GM21390 (cell line): ENCODE measurements at regions not wholly inside any gene's neighbourhood (a gene's known extent, or its start where the extent isn't known, plus 50 kb on each side); places are given as distances from the start of the nearest gene placed in this dataset.
"Not testable (repeated sequence)": the region's sequence is repeated elsewhere in the genome, so short reads cannot be mapped to it uniquely, and the experiment has no call there.

ENCODE experiments used
- ATAC-seq: cut with Tn5 transposase; IDR thresholded peaks from one replicate; pipeline ENCODE4 v1.9.1; 2021; ENCODE audit not compliant: unreplicated experiment

DNA sequence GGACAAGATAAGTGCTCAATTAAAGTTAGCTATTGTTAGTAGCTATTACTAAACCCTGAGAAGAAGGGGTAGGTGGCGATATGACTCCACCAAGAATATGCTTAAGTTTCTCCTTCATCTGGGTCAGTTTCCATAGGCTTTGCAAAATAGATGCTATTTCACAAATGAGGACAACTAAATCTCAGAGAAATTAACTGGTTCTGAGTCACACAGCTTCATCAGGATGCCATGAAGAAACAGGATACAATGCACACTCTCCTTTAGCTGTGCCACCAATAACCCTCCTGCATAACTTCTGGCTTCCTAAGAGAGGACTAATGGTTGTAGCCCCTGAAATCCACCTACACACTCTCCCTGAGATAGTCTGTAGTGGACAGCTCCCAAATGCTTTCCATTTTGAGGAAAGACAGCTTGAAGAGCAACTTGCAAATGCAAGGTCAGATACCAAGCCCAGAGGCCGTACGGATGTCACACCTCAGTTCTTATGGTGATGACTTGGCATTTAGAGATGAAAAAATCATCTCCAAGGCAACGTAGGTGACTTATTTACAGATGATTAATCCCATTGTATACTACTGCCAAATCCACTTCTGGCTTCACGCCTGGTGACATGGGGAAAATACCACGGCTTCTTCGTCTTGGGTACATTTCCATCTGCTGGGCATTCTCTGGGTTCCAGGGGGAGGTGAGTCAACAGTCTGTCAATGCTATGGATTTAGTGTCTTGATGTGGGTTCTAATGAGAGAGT lies 251.4 kb upstream of the IL12B start:
- ATAC-seq: no peak

DNA sequence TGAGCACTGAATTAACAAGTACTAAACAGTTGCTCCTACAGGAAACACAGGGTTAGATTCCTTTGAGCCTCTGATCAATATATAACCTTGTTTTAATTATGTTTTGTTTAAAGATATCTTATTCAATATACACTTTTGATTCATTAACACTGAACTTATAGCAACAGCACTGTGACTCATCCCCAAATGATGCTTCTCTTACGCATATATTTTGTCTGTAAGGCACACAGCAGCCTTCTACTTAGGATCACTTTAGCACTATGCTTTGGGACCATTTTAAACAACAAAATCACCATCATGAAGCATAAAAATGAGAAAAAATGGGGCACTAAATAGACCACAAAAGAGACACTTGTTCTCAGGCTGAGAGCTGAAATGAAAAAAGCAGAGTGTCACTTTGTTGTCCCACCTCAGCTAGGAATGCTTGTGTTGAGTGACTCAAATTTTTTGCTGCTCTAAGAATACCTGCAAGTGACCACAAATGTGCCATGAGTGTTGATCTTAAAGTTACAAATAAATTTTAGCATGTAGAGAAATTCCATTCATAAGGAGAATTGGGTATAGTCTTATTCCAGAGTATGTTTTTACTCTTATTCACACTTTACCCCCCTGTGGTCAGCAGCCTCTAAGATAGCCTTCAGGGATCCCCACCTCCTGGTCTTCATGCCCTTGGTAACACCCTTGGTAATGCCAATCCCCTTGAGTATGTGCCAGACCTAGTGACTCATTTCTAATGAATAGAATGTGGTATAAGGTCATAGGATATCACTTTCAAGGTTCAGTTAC lies 252.7 kb upstream of the IL12B start:
- no peak for ATAC-seq

DNA sequence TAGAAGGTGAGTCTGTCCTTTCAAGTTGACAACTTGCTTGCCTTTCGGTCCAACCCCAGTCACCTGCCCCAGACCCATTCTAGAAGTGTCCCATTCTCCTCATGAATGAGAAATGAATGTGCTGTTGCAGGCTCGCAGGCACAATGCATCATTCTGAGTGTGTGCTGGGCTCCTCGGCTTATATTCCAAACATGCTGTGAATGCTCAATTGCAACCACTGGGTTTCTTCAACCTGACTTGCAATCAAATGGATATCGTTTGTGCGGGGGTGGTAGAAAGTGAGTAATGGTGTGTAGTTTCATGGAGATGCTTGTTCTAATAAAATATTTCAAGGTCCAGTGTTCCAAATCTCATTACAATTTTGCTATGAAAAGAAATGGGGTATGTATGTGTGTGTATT lies 256.6 kb upstream of the IL12B start:
- no peak for ATAC-seq

DNA sequence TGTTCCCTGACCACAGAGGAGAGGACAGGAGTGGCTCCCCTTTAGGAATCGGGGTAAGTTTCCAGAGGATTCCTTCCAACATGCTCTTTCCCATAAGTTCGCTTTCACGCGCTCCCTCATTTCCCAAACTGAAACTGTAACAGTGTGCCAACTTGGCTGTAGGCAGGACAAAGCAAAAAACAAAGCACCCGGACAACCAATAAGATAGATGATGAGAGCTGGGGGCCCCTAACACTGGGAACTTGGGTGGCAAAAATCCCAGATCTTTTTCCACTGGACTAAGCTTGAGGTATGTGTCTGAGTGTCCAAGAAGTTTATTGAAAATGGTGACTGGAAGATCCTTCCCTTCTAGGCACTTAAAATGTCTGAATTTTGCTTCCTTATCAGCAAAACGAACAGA lies 258.7 kb upstream of the IL12B start:
- ATAC-seq: no peak

DNA sequence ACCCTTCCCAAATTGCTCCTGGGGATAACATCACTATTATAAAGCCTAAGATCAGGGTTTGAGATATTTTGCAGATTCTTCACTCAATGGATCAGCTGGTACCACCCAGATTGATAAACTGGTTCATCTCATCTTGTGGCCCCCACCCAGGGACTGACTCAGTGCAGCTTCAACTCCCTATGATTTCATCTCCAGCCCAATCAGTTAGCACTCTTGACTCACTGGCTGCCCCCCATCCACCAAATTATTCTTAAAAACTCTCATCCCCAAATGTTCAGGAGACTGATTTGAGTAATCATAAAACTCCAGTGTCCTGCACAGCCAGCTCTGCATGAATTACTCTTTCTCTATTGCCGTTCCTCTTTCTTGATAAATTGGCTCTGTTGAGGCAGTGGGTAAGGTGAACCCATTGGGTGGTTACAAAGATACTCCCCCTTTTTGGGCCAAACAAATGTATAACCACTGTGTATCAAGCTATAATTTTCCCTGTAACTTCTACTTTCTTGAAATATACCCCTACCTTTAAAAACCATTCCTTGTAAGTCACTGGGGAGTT lies 263.3 kb upstream of the IL12B start:
- ATAC-seq: no peak

DNA sequence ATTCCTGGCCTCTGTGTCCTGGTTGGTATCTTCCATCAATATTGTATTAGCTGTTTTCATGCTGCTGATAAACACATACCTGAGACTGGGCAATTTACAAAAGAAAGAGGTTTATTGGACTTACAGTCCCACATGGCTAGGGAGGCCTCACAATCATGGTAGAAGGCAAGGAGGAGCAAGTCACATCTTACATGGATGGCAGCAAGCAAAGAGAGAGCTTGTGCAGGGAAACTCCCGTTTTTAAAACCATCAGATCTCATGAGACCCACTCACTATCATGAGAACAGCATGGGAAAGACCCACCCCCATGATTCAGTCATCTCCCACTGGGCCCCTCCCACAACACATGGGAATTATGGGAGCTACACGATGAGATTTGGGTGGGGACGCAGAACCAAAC lies 265.3 kb upstream of the IL12B start:
- ATAC-seq: not testable (repeated sequence)

DNA sequence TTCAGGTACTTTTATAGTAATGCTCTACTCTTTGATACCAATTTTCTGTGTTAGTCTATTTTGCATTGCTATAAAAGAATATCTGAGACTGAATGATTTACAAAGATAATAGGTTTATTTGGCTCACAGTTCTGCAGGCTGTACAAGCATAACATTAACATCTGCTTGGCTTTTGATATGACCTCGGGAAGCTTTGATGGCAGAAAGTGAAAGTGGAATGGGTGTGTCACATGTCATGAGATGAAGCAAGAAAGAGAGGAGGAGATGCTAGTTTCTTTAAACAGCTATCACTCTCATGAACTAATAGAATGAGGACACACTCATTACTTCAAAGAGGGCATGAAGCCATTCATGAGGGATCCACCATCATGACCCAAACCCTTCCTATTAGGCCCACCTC lies 270.9 kb upstream of the IL12B start:
- no peak for ATAC-seq

DNA sequence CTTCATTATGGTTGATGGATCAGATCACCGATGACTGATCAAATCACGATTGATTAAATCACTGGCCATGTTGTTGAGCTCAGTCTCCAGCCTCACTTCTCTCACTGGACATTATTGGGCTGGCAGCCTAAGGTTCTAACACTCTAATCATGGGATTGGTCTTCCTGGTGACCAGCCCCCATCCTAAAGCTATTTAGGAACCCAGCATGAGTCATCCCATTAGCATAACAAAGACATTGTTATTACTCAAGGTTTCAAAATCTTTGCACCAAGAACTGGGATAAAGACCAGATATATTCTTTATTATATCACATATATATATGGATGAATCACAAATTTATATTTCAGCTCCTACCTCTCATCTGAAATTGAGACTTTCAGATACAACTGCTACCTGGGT lies 272.1 kb upstream of the IL12B start:
- ATAC-seq: no peak

DNA sequence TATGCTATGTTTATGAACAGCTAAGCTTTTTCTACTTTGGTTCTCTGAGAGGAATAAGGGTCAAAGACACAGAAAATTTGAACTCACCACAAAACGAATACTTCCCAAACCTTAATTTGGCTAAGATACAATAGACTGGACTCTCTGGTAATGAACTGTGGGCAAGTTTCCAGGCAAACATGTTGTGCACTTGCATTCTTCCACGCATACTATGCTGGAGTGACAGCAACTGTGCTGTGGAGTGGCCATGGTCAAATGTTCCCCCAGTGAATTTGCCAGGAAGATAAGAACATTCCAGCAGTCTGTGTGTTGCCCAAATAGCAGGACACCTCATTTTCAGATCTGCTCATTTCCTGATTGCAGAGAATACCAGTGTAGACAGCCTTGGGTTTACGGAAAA lies 275.3 kb upstream of the IL12B start:
- ATAC-seq: no peak

DNA sequence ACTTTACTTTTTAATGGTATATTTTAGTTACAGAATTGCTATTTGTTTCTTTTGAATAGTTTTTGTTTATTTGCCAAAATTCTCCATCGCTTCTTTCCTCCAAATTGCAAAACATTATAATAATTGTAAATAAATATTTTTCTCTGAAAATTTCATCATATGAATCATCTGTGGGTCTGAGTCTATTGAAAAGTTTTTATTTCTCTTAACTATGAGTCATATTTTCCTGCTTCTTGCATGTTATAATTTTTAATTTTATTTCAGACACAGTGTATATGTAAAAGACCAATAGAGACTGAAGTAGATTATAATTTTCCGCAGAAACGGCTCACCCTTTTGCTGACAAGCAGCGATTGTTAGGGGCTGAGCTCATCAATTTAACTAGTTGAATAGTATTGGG lies 279.1 kb upstream of the IL12B start:
- no peak for ATAC-seq

DNA sequence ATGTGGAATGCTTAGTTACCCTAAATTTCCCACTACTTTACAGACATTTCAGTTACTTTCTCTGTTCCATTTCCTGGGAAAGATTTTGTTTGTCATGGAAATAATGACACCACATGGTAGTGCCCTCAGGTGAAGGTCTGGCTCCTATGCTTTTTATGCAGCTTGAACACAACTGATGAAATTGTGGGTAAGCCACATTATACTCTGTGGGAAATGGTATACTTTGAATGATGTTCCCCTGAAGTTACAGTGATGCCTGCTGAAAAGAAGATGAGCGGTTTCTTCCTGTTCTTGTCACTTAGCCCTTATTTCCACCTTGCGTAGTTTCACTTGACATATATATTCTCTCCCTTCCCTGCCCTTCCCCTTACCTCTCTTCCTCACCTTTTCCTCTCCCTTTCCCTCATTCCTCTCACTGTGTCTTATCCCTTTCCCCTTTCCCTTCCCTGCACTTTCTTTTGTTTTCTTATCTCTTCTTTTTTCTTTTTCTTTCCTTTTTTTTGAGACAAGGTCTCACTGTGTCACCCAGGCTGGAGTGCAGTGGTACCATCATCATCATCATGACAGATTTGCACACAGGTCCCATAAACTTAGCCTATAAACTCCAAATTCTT lies 280.8 kb upstream of the IL12B start:
- ATAC-seq: no peak

DNA sequence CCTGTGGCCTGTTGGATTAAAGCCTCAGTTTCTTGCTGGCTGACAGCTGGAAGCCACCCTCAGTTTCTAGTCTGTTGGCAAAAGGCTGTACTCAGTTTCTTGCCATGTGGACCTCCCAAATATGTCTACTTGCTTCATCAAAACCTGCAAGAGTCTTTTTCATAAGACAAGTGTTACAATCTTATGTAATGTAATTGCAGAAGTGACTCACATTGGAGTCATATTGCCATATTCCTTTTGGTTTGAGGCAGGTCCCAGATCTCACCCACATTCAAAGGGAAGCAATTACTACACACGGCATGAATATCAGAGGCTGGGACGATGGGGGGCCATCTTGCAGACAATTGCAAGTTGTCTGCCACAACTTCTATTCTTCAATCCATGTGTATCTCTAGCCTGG lies 286.7 kb upstream of the IL12B start:
- ATAC-seq: no peak

DNA sequence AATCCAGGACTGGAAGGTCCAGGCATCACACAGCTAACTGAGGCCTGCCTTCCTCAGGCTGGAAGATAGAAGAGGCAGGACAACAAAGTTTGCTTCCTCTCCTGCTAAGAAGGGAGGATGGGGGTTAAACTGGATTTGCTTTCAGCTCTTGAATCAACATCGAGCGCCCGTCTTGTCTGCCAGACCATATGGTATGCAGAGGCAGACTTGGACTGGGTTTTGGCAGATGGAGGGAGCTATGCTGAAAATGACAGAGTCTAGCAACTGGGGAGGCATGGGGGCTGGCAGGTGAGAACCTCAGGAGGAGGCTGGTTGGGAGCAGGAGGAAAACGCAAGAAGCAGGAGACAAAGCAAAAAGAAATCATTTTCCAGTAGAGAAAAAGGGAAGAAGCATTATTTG lies 289.5 kb upstream of the IL12B start:
- ATAC-seq: no peak

DNA sequence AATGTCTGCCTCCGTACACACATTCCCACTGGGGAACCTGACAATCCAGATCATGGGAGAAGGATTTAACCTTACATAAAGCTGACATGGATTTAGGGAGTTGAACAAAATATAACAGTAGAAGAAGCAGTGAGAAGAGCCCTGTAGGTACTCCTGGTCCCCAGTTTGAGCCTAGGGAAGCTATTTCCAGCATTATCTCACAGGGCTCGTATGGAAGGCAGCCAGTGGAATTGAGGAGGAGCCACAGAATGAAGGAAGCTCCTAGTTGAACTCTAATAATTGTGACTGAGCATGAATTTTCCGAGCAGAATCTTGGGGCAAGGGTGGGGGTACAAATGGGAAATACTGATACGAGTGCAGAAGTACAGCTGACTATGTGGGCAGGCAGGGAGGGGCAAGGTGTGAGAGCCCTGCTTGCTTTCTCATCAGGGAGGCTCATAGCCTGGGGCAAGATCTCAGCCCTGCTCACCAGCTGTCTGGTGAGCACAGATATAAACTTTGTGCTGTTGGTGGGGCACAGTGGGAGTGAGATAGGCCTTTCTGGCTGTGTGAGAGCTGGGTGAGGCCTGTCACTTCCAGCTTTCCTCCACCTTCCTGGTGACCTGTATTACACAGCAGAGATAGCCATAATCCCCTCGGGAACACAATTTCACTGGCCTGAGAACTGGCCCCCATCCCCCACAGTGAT lies 290.7 kb upstream of the IL12B start:
- no peak for ATAC-seq

DNA sequence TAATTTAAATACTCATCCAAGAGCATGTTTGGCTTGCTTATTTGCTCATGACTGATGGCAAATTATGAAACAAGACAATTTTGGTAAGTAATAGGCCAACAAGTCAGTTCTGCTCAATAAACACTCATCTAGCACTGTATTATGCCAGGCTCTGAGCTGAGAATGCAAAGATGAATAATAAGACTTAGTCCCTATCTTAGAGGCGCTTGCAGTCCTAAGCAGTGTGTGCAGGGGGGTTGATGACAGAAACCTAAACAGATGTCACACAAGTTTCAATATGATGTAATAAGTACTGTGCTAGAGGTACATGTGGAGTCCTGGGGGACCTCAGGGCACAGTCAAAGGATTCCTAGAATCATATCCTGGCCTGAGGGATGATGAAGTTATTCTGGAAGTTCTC lies 287.6 kb upstream of the ADRA1B start:
- no peak for ATAC-seq

DNA sequence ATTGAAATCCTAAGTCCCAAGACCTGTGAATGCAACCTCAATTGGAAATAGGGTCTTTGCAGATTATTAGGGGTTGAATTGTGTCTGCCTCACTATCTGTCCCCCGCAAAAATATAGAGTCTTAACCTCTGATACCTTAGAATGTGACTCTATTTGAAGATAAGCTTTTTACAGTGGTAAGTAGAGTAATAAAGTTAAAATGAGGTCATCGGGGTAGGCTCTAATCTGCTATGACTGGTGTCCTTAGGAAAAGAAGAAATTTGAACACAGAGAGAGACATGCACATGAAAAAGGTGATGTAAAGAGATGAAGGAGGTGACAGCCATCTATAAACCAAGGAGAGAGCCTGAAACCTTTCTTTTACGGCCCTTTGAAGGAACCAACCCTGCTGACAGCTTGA lies 287.1 kb upstream of the ADRA1B start:
- ATAC-seq: no peak

DNA sequence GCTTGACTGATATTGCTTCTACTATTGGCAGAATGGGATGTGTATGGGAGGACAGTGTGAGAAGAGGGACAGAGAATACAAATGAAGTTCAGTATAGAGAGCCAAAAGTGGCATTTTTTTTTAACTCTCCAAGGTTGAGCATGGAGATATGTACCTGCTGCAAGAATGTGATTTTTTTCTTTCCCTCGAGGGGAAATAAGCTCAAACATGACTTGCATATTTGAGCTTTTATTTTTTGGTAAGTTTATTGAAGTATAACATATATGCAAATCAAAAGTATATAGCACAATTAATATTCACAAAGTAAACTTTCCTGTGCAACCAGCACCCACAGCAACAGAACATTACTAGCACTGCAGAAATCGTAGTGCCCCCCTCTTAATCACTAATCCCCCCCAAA lies 285.7 kb upstream of the ADRA1B start:
- ATAC-seq: no peak

DNA sequence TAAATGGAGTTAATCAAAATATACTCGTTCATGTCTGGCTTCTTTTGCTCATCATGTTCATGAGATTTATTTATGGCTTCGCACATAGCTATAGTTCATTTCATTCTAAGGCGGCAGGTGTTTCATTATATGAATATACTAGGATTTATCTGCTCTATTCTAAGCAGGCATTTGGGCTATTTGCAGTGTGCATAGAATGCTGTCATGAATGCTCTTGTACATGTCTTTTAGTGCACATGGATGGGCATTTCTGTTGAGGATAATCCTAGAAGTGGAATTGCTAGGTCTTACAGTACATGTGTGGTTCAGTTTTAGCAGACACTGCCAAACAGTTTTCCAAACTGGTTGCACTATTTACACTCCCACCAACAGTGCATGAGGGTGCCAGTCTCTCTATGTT lies 285.3 kb upstream of the ADRA1B start:
- no peak for ATAC-seq

DNA sequence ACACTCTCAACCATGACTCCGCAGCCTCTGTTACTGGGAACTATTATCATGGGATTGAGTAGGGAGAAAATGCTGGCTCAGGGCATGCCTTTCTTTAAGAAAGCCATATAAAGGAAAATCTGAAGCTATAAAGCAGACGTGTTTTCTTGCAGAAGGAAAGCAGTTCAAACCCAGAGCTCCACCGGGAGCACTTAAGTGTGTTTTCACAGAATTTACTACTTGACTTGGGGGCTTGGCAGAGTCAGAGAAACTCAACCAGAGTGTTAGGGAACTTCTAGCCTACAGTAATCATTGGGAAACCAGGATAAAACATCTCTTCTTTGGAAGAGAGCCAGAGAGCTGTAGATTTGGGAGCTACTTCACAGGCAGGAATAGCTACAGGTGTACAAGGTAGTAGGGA lies 283.4 kb upstream of the ADRA1B start:
- ATAC-seq: no peak

DNA sequence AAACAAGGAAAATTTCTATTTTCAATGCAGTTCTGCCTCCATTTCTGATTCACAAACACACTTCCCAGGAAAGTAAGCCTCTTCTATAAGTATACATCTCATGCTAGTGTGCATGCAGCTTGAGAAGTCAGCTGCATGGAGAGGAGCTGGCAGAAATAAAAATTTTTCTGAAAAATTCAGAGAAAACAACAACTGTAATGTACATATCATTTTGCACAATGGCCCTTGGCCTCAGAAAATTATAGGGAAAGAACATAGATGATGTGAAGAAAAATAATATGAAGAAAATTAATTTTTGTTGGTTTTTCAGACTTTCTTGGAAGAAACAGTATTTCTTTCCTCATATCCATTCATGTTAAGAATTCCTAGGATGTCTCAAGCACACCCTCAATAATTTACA lies 277.8 kb upstream of the ADRA1B start:
- no peak for ATAC-seq

DNA sequence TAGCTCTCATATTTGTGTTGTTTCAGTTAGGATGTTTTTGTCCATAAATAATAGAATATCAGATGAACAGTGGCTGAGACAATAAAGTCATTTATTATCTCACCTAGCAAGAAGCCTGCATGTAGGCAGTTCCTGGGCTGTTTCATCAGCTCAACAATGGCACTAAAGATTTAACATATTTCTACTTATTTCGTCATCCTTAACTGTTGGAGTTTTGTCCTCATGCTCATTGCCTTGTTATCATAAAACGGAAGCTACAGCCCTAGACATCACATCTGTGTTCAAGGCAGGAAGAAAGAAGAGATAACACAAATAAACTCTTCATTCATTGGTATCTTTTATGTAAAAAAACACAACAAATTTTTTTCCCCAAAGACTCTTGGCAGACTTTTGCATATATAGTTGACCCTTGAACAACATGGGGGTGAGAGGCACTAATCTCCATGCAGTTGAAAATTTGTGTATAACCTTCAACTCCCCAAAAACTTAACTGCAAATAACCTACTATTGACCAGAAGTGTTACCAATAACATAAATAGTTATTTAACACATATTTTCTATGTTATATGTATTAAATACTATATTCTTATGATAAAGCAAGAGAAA lies 277.2 kb upstream of the ADRA1B start:
- ATAC-seq: no peak
